ENCODE measurements at regions not wholly inside any gene's neighbourhood (a gene's known extent, or its start where the extent isn't known, plus 50 kb on each side); places are given as distances from the start of the nearest gene placed in this dataset.

DNA sequence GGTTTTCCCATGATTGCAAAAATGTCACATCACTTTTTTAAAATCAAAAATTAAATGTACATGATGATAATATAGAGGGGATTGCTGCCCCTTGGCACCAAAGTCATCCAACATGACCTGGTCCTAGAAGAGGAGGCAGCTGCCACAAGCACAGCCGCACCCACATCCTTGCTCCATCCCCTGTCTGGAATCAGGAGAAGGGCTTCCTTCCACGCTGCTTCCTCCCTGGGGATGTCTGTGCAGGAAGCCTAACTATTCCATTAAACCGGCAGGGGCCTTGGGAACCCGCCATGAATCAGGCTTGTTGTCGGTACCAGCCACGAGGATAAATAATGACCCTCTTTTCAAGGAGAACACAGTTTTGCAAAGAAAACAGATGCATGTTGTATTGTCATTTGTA is 68.7 kb upstream of the AJAP1 start:
- in situ Hi-C loops (cut with HindIII; ENCODE audit: low sequenced_read_pairs): no loop called here
- no peak for DNase-seq (ENCODE audit: low spot score)

- DNase-seq (ENCODE audit: low spot score): no peak
- in situ Hi-C loops (cut with HindIII; ENCODE audit: low sequenced_read_pairs): no loop called here
Measured at GRCh38 chr1:4586611-4587160, 67.7 kb upstream of the AJAP1 start.

GRCh38 chr1:4587721-4588120 is 66.7 kb upstream of the AJAP1 start:
- in situ Hi-C loops (cut with HindIII; ENCODE audit: low sequenced_read_pairs): no loop called here
- DNase-seq (ENCODE audit: low spot score): no peak

DNA sequence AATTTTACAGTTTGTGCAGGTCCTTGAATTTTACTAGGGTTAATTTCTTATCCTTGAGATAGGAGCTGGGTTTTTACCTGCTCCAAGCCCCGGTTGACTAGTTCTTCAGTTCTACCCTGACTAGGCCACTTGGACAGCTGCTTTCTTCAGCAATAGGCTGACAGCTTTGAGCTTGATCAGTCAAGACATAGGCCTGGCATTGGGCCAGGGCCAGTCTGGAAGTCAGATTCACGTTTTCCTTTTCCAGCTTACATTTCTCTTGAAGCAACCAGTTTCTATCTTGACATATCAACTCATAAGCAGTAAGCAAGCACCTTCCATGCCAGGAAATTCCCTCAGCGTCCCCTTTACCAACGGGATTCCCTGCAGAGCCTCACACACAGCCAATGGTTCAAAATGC is 63.7 kb upstream of the AJAP1 start:
- DNase-seq (ENCODE audit: low spot score): no peak
- in situ Hi-C loops (cut with HindIII; ENCODE audit: low sequenced_read_pairs): no loop called here

DNA sequence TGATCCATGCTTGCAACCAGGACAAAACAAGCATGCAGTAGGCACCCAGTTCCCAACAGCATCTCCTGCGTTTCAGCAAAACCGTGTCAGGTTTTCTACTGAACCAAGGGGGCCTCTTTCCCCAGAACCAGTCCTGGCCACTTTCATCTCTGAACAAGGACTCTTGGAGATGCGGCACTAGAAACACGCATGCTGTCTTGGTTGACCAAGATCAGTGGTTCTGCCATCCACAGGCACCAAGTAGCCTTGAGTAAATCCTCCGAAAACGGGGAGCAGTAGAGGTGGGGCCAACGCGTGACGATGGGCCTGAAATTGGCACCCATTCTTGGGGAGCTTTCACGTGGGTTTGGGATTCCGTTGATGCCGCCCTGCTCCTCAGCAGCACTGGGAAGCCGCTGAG is 62.5 kb upstream of the AJAP1 start:
- DNase-seq (ENCODE audit: low spot score): no peak
- in situ Hi-C loops (cut with HindIII; ENCODE audit: low sequenced_read_pairs): no loop called here

GRCh38 chr1:4593106-4593505 is 61.3 kb upstream of the AJAP1 start:
- in situ Hi-C loops (cut with HindIII; ENCODE audit: low sequenced_read_pairs): no loop called here
- DNase-seq (ENCODE audit: low spot score): no peak

GRCh38 chr1:4594286-4594991 is 60.0 kb upstream of the AJAP1 start:
- DNase-seq (ENCODE audit: low spot score): no peak
- in situ Hi-C loops (cut with HindIII; ENCODE audit: low sequenced_read_pairs): no loop called here

DNA sequence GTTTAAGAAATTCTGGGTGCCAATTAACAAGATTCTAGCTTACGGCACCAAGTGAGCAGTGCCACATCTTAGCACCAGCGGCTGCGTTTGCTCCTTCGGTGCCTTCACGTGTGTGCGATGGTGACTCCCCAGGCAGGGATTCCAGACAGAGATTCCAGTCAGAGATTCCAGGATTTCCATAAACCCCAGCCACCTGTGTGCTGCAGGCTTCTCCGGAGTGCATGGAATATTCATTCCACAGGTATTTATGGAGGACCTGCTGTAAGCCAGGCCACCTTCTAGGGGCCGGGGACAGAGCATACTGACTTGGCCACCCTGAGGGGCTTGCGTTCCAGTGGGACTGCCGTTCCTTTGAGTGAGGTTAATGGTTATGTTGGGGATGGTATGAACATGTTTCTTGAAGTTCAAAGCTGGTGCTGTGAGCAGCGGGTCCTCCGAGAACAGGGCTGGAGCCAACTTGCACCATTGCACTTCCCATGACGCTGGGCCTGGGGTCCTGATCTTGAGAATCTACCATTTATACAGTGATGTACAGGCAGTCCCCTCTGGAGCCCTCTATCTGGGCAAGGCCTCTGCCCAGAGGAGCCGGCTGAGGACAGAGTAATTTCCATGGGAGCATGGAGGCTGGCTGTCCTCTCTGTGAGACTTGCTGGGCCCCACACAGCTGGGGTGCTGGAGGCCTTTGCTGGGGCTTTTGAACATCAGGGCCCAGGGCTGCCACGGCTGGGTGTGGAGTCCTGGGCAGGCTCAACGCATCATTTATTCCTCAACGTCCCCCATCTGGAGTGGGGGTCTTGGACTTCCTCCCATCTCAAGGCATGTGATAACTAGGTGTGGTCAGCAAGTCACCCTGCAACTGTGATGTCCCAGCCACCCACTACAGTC is 58.8 kb upstream of the AJAP1 start:
- no peak for DNase-seq (ENCODE audit: low spot score)
- in situ Hi-C loops (cut with HindIII; ENCODE audit: low sequenced_read_pairs): no loop called here

DNA sequence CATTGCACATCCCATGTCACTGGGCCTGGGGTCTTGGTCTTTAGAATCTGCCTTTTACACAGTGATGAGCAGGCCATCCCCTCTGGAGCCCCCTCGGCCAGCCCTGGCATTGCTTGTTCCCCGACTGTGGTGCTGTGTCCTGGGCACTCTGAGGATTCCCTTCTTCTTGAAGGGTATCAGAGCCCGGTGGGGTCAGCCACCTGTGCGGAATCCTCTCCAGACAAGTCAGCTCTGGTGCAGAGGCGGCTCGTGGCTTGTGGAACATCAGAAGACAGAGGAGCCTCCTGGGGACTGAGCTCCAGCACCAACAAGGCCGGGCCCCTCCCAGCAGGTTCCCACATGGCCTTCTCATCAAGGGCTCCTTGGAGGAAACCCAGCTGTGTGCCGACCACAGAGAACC is 57.9 kb upstream of the AJAP1 start:
- DNase-seq (ENCODE audit: low spot score): no peak
- in situ Hi-C loops (cut with HindIII; ENCODE audit: low sequenced_read_pairs): no loop called here

DNA sequence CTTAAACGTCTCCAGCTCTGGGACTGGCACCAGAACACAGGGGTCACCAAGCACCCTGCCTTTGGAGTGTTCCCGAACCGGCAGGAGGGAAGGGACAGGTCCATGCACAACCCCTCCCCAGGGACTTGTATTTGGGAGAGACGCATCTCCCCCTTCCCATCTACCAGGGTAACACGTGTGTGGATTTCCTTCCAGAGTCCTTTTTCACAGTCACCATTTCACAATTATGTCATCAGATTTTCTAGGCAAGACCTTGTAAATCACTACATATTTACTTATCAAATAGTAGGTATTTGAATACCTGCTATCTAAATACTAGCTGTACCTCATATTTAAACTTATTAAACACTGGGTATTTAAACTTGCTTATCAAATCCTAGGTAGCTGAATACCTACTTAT is 57.4 kb upstream of the AJAP1 start:
- in situ Hi-C loops (cut with HindIII; ENCODE audit: low sequenced_read_pairs): no loop called here
- no peak for DNase-seq (ENCODE audit: low spot score)

DNA sequence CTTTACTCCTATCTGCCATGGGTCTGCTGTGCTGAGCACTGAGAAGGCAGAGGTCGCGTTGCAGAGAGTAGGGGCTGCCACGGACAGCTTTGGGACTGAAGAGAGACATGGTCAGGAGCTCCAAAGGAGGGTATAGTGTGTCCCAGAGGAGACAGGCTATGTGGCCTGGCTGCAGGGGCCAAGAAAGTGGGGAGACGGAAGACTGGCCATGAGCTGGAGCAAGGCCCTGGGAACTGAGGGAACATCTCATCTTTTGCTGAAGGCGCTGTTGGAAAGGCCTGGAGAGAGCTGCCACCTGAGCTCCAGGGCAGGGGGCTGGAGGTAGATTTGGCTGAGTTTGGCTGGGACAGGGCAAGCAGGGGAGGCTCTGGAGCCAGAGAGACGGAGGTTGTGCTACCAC is 55.8 kb upstream of the AJAP1 start:
- no peak for DNase-seq (ENCODE audit: low spot score)
- in situ Hi-C loops (cut with HindIII; ENCODE audit: low sequenced_read_pairs): no loop called here

- DNase-seq (ENCODE audit: low spot score): no peak
- in situ Hi-C loops (cut with HindIII; ENCODE audit: low sequenced_read_pairs): no loop called here
Measured at GRCh38 chr1:4599521-4599920, 54.9 kb upstream of the AJAP1 start.

- in situ Hi-C loops (cut with HindIII; ENCODE audit: low sequenced_read_pairs): no loop called here
- DNase-seq (ENCODE audit: low spot score): no peak
Measured at GRCh38 chr1:4599951-4600481, 54.4 kb upstream of the AJAP1 start.

GRCh38 chr1:4600615-4601460 is 53.6 kb upstream of the AJAP1 start:
- in situ Hi-C loops (cut with HindIII; ENCODE audit: low sequenced_read_pairs): no loop called here
- no peak for DNase-seq (ENCODE audit: low spot score)

DNA sequence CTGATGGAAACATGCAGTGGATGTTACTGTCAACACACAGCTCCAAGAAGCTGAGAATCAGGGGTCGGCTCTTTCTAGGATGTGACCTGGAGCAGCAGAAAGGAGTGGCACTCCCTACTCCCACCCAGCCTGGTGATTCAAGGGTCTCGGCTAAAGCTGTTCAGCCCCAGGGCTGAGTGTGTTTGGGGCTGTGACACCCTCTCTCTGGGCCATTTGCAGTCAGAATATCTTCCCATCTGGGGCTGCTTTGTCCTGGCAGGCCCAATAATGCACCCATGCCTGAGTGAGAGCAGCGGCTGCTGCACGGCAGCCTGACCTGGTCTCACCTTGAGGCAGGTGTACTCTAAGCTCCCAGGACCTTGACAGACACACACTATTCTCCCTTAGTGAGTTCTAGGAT is 52.5 kb upstream of the AJAP1 start:
- in situ Hi-C loops (cut with HindIII; ENCODE audit: low sequenced_read_pairs): no loop called here
- no peak for DNase-seq (ENCODE audit: low spot score)

- in situ Hi-C loops (cut with HindIII; ENCODE audit: low sequenced_read_pairs): no loop called here
- no peak for DNase-seq (ENCODE audit: low spot score)
Measured at GRCh38 chr1:4602462-4603294, 51.7 kb upstream of the AJAP1 start.

GRCh38 chr1:4603295-4604110 is 50.9 kb upstream of the AJAP1 start:
- in situ Hi-C loops (cut with HindIII; ENCODE audit: low sequenced_read_pairs): no loop called here
- DNase-seq (ENCODE audit: low spot score): no peak

Data from G401 (cell line).